HUES6 (cell line): ENCODE measurements at regions not wholly inside any gene's neighbourhood (a gene's known extent, or its start where the extent isn't known, plus 50 kb on each side); places are given as distances from the start of the nearest gene placed in this dataset.

ENCODE experiments used
- H3K27ac ChIP-seq: 2 replicates; pipeline ENCODE4 v1.7.0; 2013; ENCODE audit warnings: low read depth, mild to moderate bottlenecking, low read length, inconsistent platforms
- H3K27me3 ChIP-seq: 2 replicates; pipeline ENCODE4 v1.6.1; 2013; ENCODE audit warnings: low read length; ENCODE audit not compliant: control insufficient read depth, insufficient read depth
- H3K36me3 ChIP-seq: 2 replicates; pipeline ENCODE4 v1.6.1; 2013; ENCODE audit warnings: low read length; ENCODE audit not compliant: control insufficient read depth, insufficient read depth
- H3K4me1 ChIP-seq: 2 replicates; pipeline ENCODE4 v1.6.1; 2013; ENCODE audit warnings: low read length; ENCODE audit not compliant: control insufficient read depth, insufficient read depth
- H3K4me3 ChIP-seq: 2 replicates; pipeline ENCODE4 v1.5.1; 2013; ENCODE audit warnings: low read depth, low read length
- H3K9ac ChIP-seq: one replicate; pipeline ENCODE4 v1.6.1; 2013; ENCODE audit warnings: mild to moderate bottlenecking, low read length
- H3K9me3 ChIP-seq: 2 replicates; pipeline ENCODE4 v1.6.1; 2013; ENCODE audit warnings: low read depth, low read length; ENCODE audit not compliant: control insufficient read depth, insufficient read depth

DNA sequence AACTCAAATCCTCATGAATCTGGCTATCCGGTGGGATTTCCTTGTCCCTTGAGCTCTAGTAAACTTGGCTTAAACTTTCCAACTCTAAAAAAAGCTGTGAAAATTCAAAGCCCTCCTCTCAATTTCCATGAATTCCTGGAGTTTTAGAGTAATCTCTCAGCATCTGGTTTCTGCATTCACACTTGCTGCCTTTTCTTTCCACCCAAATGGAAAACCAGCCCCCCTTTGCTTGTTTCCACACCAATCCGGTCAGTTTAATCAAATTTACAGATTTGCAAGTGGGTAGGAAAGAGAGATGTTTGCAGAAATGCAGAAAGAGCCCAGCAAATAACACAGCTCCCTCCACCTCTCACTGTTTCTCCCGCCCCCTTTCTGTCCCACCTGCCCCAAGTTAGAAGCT lies 91.1 kb downstream of the ENC1 start:
- Histone ChIP-seq H3K4me1 (peaks cover 26% of the 10 kb centered on the region), H3K9me3 (no peaks in the 10 kb centered on the region), H3K36me3 (no peaks in the 10 kb centered on the region), H3K9ac (no peak overlapping the region), H3K27me3 (peaks cover 26% of the 10 kb centered on the region), H3K27ac (no peak overlapping the region), H3K4me3 (no peak overlapping the region)

DNA sequence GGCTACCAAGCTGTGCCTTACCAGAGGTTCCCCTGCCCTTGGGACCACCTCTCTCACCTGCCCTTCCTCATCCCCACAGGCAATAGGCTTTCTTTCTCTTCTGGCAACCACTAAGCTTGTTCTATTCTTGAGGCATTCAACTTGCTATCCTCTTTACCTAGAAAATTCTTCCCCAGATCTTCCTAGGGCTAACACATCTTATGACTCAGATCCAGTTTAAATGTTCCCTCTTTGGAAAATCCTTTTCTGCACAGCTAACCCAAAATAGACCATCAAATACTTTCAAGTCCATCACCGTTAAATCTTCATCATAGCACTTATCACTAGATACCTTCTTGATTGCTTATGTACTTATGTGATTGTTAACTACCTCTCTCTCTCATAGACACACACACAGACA lies 93.7 kb downstream of the ENC1 start:
- Histone ChIP-seq H3K9me3 (no peaks in the 10 kb centered on the region), H3K36me3 (no peaks in the 10 kb centered on the region), H3K4me3 (no peak overlapping the region)

GRCh38 chr5:74544811-74545210 lies 95.7 kb downstream of the ENC1 start:
- H3K36me3 ChIP-seq = no peaks in the 10 kb centered on the region
- no peak overlapping the region for H3K9ac ChIP-seq
- no peak overlapping the region for H3K4me3 ChIP-seq
- H3K4me1 ChIP-seq = peaks cover 59% of the 10 kb centered on the region
- H3K27ac ChIP-seq = no peak overlapping the region
- no peaks in the 10 kb centered on the region for H3K9me3 ChIP-seq
- H3K27me3 ChIP-seq = peaks cover 26% of the 10 kb centered on the region

More for the DNA sequence above, 93.7 kb downstream of the ENC1 start:
- Histone ChIP-seq H3K27me3 (peaks cover 26% of the 10 kb centered on the region), H3K27ac (no peak overlapping the region), H3K4me1 (peaks cover 46% of the 10 kb centered on the region), H3K9ac (no peak overlapping the region)

- peaks cover 26% of the 10 kb centered on the region for H3K27me3 ChIP-seq
- H3K4me1 ChIP-seq = peaks cover 47% of the 10 kb centered on the region
- peak overlapping the region; percentile 39 for H3K4me3 ChIP-seq
- H3K27ac ChIP-seq = peak overlapping the region; percentile 67; the same call in 1 of the 2 replicates
- H3K9ac ChIP-seq = peak overlapping the region; percentile 76
- H3K36me3 ChIP-seq = no peaks in the 10 kb centered on the region
- H3K9me3 ChIP-seq = no peaks in the 10 kb centered on the region
These were observed 97.1 kb downstream of the ENC1 start for GRCh38 chr5:74543162-74543995.

DNA sequence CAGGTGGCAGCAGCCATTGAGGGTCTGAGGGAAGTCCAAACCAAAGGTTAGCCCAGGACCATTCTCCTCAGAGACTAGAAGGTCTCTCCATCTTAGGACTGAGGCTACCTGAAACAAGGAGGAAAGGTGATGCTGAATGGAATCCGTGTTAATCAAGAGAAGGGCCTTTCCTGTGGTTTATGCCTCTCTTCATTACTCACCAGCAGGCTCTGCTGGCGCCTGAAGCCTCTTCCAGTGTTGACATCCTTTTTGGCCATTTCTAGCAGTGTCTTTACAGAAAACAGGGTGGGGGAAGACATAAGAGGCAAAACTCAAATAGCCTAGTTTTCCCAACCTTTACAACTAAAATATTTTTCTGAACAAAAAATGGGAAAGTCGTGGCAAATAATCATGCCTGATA lies 98.0 kb downstream of the ENC1 start:
- no peak overlapping the region for H3K9ac ChIP-seq
- H3K4me1 ChIP-seq = peaks cover 53% of the 10 kb centered on the region
- H3K27ac ChIP-seq = no peak overlapping the region; the same call in 1 of the 2 replicates
- no peak overlapping the region for H3K4me3 ChIP-seq
- H3K36me3 ChIP-seq = no peaks in the 10 kb centered on the region
- no peaks in the 10 kb centered on the region for H3K9me3 ChIP-seq
- peaks cover 19% of the 10 kb centered on the region for H3K27me3 ChIP-seq

DNA sequence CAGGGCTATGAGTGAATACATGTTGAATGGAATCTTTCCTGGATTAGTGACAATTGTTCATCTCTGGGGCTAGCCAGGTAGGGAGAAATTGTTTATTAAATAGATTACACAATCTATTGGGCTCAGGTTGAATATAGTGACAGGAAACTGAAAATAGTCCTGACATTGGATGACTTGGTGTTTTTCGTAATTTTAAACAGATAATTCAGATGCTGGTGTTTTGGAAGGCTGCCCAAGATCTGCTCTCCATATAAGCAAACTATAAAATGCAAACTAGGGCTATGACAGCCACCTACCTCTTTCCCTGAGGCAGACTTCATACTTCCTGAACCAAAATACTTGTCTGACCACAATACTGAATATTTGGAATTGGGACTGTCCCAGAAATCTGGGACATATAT lies 99.1 kb downstream of the ENC1 start:
- H3K4me3 ChIP-seq = no peak overlapping the region
- H3K27me3 ChIP-seq = peaks cover 10% of the 10 kb centered on the region
- no peaks in the 10 kb centered on the region for H3K9me3 ChIP-seq
- H3K4me1 ChIP-seq = peaks cover 62% of the 10 kb centered on the region
- no peaks in the 10 kb centered on the region for H3K36me3 ChIP-seq
- H3K27ac ChIP-seq = no peak overlapping the region
- no peak overlapping the region for H3K9ac ChIP-seq

GRCh38 chr5:74540622-74541021 lies 99.9 kb downstream of the ENC1 start:
- Histone ChIP-seq H3K4me1 (peaks cover 69% of the 10 kb centered on the region), H3K9ac (no peak overlapping the region), H3K4me3 (no peak overlapping the region), H3K36me3 (no peaks in the 10 kb centered on the region), H3K27ac (no peak overlapping the region), H3K27me3 (peaks cover 4% of the 10 kb centered on the region; the same call in 1 of the 2 replicates), H3K9me3 (no peaks in the 10 kb centered on the region)

DNA sequence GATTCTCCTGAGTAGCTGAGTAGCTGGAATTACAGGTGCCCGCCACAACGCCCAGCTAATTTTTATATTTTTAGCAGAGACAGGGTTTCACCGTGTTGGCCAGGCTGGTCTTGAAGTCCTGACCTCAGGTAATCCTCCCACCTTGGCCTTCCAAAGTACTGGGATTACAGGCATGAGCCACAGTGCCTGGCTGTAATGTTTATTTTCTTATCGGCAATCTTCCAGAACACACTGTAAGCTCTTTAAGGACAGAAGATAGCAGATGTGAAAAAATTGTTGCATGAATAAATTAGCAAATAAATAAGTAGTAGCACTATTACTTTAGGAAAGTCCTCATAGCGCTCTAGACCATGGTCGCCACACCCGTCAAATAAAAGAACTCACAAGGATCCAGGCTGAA lies 100.5 kb downstream of the ENC1 start:
- Histone ChIP-seq H3K27me3 (no peaks in the 10 kb centered on the region), H3K4me1 (peaks cover 66% of the 10 kb centered on the region), H3K36me3 (no peaks in the 10 kb centered on the region), H3K27ac (no peak overlapping the region), H3K9ac (no peak overlapping the region), H3K9me3 (peaks cover 4% of the 10 kb centered on the region; the same call in 1 of the 2 replicates), H3K4me3 (no peak overlapping the region)

DNA sequence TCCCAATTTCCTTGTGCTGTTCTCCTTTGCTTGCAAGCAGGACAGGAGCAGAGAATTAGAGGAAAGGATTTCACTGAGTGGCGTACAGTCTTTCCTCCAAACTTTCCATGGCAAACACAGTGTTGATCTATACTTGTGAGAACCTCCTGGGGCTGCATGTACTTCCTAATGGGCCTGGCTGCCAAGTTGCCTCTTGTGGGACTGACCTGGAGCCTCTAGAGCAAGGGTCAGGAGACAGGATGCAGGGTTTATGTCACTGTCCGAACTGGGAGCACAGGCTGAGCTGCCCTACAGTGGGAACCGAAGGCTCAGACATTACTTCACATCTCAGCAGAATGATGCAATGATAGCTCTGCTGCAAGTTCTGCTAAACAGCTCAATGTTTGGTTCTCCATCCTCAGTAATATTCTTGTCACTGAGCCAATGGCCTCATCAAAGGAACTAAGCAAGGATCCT lies 102.3 kb downstream of the ENC1 start:
- H3K27ac ChIP-seq = no peak overlapping the region
- peaks cover 52% of the 10 kb centered on the region for H3K4me1 ChIP-seq
- H3K4me3 ChIP-seq = no peak overlapping the region
- H3K9me3 ChIP-seq = peaks cover 18% of the 10 kb centered on the region; the same call in 1 of the 2 replicates
- no peaks in the 10 kb centered on the region for H3K27me3 ChIP-seq
- no peak overlapping the region for H3K9ac ChIP-seq
- H3K36me3 ChIP-seq = no peaks in the 10 kb centered on the region

DNA sequence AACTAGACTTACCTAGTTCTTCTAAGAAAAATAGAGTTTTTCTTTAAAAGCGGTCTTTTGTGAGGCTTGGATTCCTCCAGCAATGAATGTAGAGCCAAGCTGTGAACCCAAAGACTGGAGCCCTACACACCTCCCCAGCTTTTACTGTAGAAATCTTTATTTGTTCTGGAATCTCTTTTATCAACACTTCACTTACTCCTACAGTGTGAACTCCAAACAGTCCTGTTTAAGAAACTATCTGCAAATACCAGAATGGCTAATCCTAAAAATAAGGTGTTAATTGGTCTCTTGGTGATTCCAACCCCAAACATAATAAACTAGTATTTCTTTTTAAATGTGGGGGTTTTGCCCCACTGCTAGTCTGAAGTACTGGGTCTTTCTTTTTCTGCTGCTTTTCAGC lies 103.9 kb downstream of the ENC1 start:
- no peaks in the 10 kb centered on the region for H3K36me3 ChIP-seq
- peak overlapping the region; percentile 12; the same call in 1 of the 2 replicates for H3K27ac ChIP-seq

DNA sequence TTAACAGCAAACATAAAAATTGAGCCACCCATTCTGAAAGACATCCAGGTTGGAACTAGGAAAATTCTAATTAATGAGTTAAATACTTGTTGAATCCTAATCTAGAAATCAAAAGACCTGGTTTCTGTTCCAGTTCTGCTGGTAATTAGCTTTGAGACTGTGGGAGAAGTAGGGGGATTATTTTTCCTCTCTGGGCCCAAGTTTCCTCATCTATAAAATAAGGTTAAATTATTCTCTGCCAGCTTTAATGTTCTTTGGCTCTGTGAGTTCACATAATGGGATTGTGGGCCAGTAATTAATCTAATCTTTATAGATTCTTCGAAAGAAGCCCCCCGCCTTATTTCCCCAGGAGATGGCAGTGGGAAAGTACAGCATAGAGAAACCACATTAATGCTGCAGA lies 104.6 kb downstream of the ENC1 start:
- Histone ChIP-seq H3K4me1 (peaks cover 33% of the 10 kb centered on the region), H3K27ac (no peak overlapping the region), H3K27me3 (no peaks in the 10 kb centered on the region), H3K9me3 (peaks cover 37% of the 10 kb centered on the region; the same call in 1 of the 2 replicates), H3K9ac (no peak overlapping the region), H3K4me3 (peak overlapping the region; percentile 16; the same call in 1 of the 2 replicates), H3K36me3 (no peaks in the 10 kb centered on the region)

More for the DNA sequence above, 103.9 kb downstream of the ENC1 start:
- Histone ChIP-seq H3K4me1 (peaks cover 41% of the 10 kb centered on the region), H3K4me3 (no peak overlapping the region), H3K27me3 (no peaks in the 10 kb centered on the region), H3K9ac (peak overlapping the region; percentile 17), H3K9me3 (peaks cover 30% of the 10 kb centered on the region; the same call in 1 of the 2 replicates)
